ENCODE measurements at regions not wholly inside any gene's neighbourhood (a gene's known extent, or its start where the extent isn't known, plus 50 kb on each side); places are given as distances from the start of the nearest gene placed in this dataset.

- no peaks in the 10 kb centered on the region for H3K36me3 ChIP-seq (ENCODE audit: control insufficient read depth, insufficient read depth, low read length)
- peaks cover 4% of the 10 kb centered on the region for H3K27me3 ChIP-seq (ENCODE audit: control insufficient read depth, insufficient read depth, low read length)
- no peak for FAIRE-seq
- DNase-seq (ENCODE audit: low read depth) = no peak
- no peak for TF ChIP-seq CTCF (IDR thresholded peaks at IDR 0.05; ENCODE audit: insufficient read depth, low read length, severe bottlenecking)
- H3K4me3 ChIP-seq (ENCODE audit: low read depth, low read length) = no peak overlapping the region
Observed at GRCh38 chr12:94777936-94778335, 127.6 kb upstream of the TMCC3 start.

DNA sequence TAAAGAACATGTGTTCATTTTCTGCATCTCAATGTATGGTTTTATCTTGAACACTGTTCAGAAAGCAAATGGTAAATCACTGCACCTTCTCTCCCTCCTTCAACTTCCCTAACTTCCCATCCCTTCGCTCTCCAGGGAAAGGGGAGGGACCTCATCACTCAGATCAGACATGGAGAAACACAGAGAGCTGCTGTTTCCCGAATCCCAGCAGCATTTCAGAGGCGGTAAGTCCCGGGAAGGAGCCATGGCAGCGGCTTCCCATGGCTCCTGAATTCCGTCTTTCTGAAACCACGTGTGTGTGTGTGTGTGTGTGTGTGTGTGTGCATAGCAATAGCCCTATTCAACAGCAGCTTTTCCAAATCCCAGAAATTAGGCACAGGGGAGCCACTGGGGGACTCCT lies 125.4 kb upstream of the TMCC3 start:
- H3K36me3 ChIP-seq (ENCODE audit: control insufficient read depth, insufficient read depth, low read length) = no peaks in the 10 kb centered on the region
- TF ChIP-seq CTCF (IDR thresholded peaks at IDR 0.05; ENCODE audit: insufficient read depth, low read length, severe bottlenecking) = no peak
- no peak for FAIRE-seq
- no peak overlapping the region for H3K4me3 ChIP-seq (ENCODE audit: low read depth, low read length)
- no peak for DNase-seq (ENCODE audit: low read depth)
- peaks cover 7% of the 10 kb centered on the region for H3K27me3 ChIP-seq (ENCODE audit: control insufficient read depth, insufficient read depth, low read length)

DNA sequence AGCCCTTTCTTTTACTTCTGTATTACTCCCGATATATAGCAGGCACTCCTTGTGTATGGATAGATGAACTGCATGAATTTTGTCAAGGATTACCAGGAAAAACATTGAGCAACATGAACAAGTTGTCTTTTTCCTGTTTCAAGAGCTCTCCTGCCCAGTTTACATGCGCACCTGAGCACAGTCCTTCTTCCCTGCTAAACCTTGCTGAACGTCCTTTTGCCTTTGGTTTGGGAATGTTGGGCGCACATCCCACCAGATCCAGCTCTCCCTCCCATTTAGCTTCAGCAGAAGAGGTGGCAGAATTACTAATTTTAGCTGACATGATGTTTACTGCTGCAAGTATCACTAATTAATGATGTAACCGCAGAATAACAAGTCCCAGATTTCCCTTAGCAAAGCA lies 121.4 kb upstream of the TMCC3 start:
- FAIRE-seq (no peak), DNase-seq (ENCODE audit: low read depth) (no peak)
- no peaks in the 10 kb centered on the region for H3K36me3 ChIP-seq (ENCODE audit: control insufficient read depth, insufficient read depth, low read length)
- peaks cover 3% of the 10 kb centered on the region for H3K27me3 ChIP-seq (ENCODE audit: control insufficient read depth, insufficient read depth, low read length)
- no peak for TF ChIP-seq CTCF (IDR thresholded peaks at IDR 0.05; ENCODE audit: insufficient read depth, low read length, severe bottlenecking)
- no peak overlapping the region for H3K4me3 ChIP-seq (ENCODE audit: low read depth, low read length)

DNA sequence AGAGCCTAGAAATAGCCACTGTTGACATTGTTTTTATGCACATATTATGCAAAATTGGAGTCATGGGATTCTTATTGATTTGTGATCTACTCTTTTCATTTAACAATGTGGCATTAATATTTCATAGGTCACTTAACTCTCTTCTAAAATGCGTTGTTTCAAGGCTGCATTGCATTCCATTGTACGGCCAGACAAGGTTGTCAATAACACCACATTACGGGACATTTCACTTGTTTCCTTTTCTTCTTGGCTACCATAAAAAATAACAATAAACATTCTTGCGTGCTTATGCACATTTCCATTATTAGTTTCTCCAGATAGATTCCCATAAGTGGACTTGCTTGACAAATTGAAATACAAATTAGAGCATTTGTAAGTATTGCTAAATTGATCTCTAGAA lies 120.8 kb upstream of the TMCC3 start:
- FAIRE-seq = no peak
- no peak for DNase-seq (ENCODE audit: low read depth)
- Histone ChIP-seq H3K36me3 (ENCODE audit: control insufficient read depth, insufficient read depth, low read length) (no peaks in the 10 kb centered on the region), H3K4me3 (ENCODE audit: low read depth, low read length) (no peak overlapping the region), H3K27me3 (ENCODE audit: control insufficient read depth, insufficient read depth, low read length) (peaks cover 3% of the 10 kb centered on the region)
- no peak for TF ChIP-seq CTCF (IDR thresholded peaks at IDR 0.05; ENCODE audit: insufficient read depth, low read length, severe bottlenecking)

GRCh38 chr12:94770791-94771190 lies 120.4 kb upstream of the TMCC3 start:
- FAIRE-seq = no peak
- no peak for TF ChIP-seq CTCF (IDR thresholded peaks at IDR 0.05; ENCODE audit: insufficient read depth, low read length, severe bottlenecking)

More at GRCh38 chr12:94770791-94771190, 120.4 kb upstream of the TMCC3 start:
- Histone ChIP-seq H3K36me3 (ENCODE audit: control insufficient read depth, insufficient read depth, low read length) (no peaks in the 10 kb centered on the region), H3K27me3 (ENCODE audit: control insufficient read depth, insufficient read depth, low read length) (peaks cover 3% of the 10 kb centered on the region), H3K4me3 (ENCODE audit: low read depth, low read length) (no peak overlapping the region)
- DNase-seq (ENCODE audit: low read depth) = no peak

All from bronchial epithelial cell (primary cell).